ENCODE measurements at regions not wholly inside any gene's neighbourhood (a gene's known extent, or its start where the extent isn't known, plus 50 kb on each side); places are given as distances from the start of the nearest gene placed in this dataset.
A peak's percentile ranks its signal among the peaks of the same experiment; 100 is the strongest.

- Histone ChIP-seq H2BK20ac (ENCODE audit: low read depth, low read length) (no peak overlapping the region), H2AK5ac (ENCODE audit: low read depth, low read length) (no peak overlapping the region), H3K36me3 (ENCODE audit: control insufficient read depth, insufficient read depth, low read length) (no peaks in the 10 kb centered on the region), H4K5ac (ENCODE audit: low read depth, low read length) (no peak overlapping the region), H3K23ac (ENCODE audit: low read depth, low read length) (no peak overlapping the region), H4K91ac (ENCODE audit: insufficient read depth, low read depth, low read length) (no peak overlapping the region), H2BK15ac (ENCODE audit: low read depth, low read length) (no peak overlapping the region), H3K27ac (ENCODE audit: insufficient read depth, low read length) (no peak overlapping the region), H3K79me1 (ENCODE audit: low read depth in 1 of 2, low read length in 2 of 2) (no peaks in the 10 kb centered on the region), H3K18ac (ENCODE audit: low read depth, low read length) (no peak overlapping the region), H4K8ac (ENCODE audit: low read depth in 2 of 2, low read length in 2 of 2) (no peak overlapping the region), H3K4me2 (ENCODE audit: low read depth, low read length) (no peak overlapping the region), H2AFZ (replicated peaks; ENCODE audit: low read length, poor library complexity) (no peak overlapping the region), H2BK5ac (ENCODE audit: low read depth, low read length, poor library complexity, severe bottlenecking) (peak overlapping the region; percentile 81), H3K4ac (ENCODE audit: low read depth, low read length) (no peak overlapping the region), H3K27me3 (ENCODE audit: control insufficient read depth, insufficient read depth, low read length) (no peaks in the 10 kb centered on the region), H2AK9ac (replicated peaks; ENCODE audit: low read depth, low read length, poor library complexity) (no peak overlapping the region), H3K56ac (ENCODE audit: extremely low read depth, insufficient read depth, low read length) (no peak overlapping the region), H3K9ac (ENCODE audit: low read depth, low read length) (no peak overlapping the region), H3K4me1 (ENCODE audit: control insufficient read depth, insufficient read depth, low read length) (no peaks in the 10 kb centered on the region), H4K20me1 (ENCODE audit: insufficient read depth, low read length) (no peaks in the 10 kb centered on the region), H3K9me3 (ENCODE audit: control insufficient read depth, insufficient read depth, low read length) (peaks cover 65% of the 10 kb centered on the region), H3K14ac (replicated peaks; ENCODE audit: low read depth, low read length) (no peak overlapping the region), H3K4me3 (ENCODE audit: insufficient read depth, low read depth, low read length) (no peak overlapping the region), H3K9me1 (ENCODE audit: insufficient read depth, low read length) (no peaks in the 10 kb centered on the region), H2BK120ac (ENCODE audit: low read depth, low read length) (no peak overlapping the region)
- DNase-seq = no peak
- in situ Hi-C loops (cut with MboI; ENCODE audit: low sequenced_read_pairs) = loop anchor here (10.0 kb wide), 1 partner anchor 49 kb away; no protein-coding TSS in a partner anchor
- ChIA-PET CTCF (no interaction called here), POLR2A (ENCODE audit: unreplicated experiment) (no interaction called here)
- no peak for ATAC-seq (ENCODE audit: low read depth)
- intact Hi-C loops (cut with micrococcal nuclease) = no loop called here
- dilution Hi-C loops (cut with HindIII; ENCODE audit: low sequenced_read_pairs, unreplicated experiment) = no loop called here
- no peak for TF ChIP-seq RFX5 (IDR thresholded peaks at IDR 0.05; ENCODE audit: low read depth, low read length)
- TF ChIP-seq CHD1 (IDR thresholded peaks at IDR 0.05; ENCODE audit: low read depth, low read length) = no peak
- no peak for TF ChIP-seq POLR2A (IDR thresholded peaks at IDR 0.05; ENCODE audit: low read depth, low read length)
- no peak for TF ChIP-seq MXI1 (IDR thresholded peaks at IDR 0.05; ENCODE audit: borderline replicate concordance, low read depth, low read length)
- TF ChIP-seq CEBPB (IDR thresholded peaks at IDR 0.05; ENCODE audit: low read depth, low read length) = no peak
- no peak for TF ChIP-seq ELK1 (IDR thresholded peaks at IDR 0.05; ENCODE audit: borderline replicate concordance, low read depth, low read length)
- no peak for TF ChIP-seq CTCF (conservative IDR thresholded peaks at IDR 0.05; ENCODE audit: low read depth, low read length)
- TF ChIP-seq MAZ (IDR thresholded peaks at IDR 0.05; ENCODE audit: borderline replicate concordance, low read depth, low read length) = no peak
- TF ChIP-seq RAD21 (IDR thresholded peaks at IDR 0.05; ENCODE audit: low read length) = no peak
- no peak for TF ChIP-seq RCOR1 (IDR thresholded peaks at IDR 0.05; ENCODE audit: insufficient replicate concordance, low read length)
- TF ChIP-seq NFE2L2 (IDR thresholded peaks at IDR 0.05; ENCODE audit: low read depth, low read length) = no peak
- TF ChIP-seq FOS (IDR thresholded peaks at IDR 0.05; ENCODE audit: low read depth, low read length) = no peak
- TF ChIP-seq USF2 (IDR thresholded peaks at IDR 0.05; ENCODE audit: low read depth, low read length) = no peak
- WGBS, 2 experiments (ENCODE audit: extremely low coverage in 2 of 2, insufficient read length in 1 of 2) = 78% methylated on average over 21 of the region's 36 CpGs; no CpG with 5 or more reads in 1 of the 2 experiments
- no TSS peak for BruUV-seq (replicated peaks)
Measured at GRCh38 chr22:48955351-48956311, 872.0 kb downstream of the BRD1 start.

All from IMR-90 (cell line).